C1 segment of cervical spinal cord (tissue), 14 donors: ENCODE measurements at regions not wholly inside any gene's neighbourhood (a gene's known extent, or its start where the extent isn't known, plus 50 kb on each side); places are given as distances from the start of the nearest gene placed in this dataset.
"Not testable (repeated sequence)": the region's sequence is repeated elsewhere in the genome, so short reads cannot be mapped to it uniquely, and the experiment has no call there.

Experiments used
- DNase-seq, 14 donors: peaks; one replicate each; lab custom pipeline; 2025; lab: John Stamatoyannopoulos, UW

DNA sequence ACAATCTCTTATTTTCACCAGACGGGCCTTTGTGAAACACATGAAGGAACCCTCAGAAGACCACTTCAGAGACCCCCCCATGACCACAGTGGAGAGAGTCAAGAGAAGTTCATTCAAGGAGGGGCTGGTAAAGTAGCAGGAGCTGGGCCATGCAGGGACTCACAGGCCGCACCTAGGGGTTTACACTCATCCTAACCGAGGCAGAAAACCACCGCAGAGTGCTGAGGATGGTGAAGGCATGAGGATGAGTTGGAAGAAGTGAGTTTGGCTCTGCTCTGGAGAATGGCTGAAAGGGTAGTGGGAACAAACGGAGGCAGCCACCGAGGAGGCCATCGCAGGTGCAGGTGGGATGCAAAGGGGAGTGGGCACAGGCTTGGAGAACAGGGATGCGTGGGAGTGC is 1046.9 kb downstream of the UQCRFS1 start:
- no peak for DNase-seq

DNA sequence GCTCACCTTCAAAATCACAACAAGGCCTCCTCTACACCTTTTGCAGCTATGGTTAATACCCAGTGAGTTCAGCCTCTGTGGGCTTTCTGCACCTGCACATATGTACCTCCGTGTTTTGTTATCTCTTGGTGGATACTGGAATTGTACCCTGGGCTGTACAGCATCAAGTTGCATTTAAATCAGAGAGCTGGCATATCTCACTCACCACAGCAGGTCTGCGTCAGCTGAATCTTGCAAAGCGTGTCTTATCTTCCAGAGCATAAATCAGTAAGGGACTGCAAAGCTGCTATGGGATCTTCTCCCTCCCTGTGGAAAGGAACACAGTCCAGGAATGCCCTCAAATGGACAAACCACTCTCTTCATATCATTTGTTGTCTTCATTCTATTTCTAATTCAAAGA is 1048.7 kb downstream of the UQCRFS1 start:
- DNase-seq = no peak

DNA sequence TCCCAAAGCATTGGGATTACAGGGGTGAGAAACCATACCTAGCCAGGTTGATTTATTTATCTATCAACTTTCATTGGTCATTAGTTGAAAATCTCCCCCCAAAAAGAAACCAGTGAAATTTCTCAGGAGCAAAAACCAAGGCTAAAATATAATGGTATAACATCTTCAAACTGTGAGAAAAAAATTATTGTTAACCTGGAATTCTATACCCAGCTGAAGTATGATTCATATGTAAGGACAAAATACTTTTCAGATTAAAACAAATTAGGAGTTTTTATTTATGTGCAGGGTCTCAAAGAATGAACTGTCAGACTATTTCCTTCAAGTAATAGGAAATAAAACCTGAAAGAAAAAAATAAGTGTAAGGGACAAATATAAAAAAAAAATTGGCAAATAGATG is 1053.9 kb downstream of the UQCRFS1 start:
- DNase-seq = no peak

DNA sequence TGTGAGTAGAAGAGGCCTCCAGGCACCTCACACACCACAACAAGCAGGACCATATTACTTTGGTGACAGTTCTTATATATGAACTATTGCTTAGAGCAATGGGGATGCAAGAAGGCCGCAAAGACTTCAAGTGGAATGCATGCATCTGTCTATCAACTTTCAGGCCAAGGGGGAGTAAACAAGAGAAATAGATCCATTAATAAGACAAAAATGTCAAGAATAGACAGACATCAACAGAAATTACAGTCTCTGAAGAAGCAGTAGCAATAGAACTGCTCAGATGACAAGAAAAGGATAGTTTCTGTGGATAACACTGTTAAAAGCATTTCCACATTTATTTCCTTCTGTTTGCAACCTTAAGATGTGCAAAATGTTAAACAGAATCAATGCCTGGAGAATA is 1057.7 kb downstream of the UQCRFS1 start:
- DNase-seq = no peak

DNA sequence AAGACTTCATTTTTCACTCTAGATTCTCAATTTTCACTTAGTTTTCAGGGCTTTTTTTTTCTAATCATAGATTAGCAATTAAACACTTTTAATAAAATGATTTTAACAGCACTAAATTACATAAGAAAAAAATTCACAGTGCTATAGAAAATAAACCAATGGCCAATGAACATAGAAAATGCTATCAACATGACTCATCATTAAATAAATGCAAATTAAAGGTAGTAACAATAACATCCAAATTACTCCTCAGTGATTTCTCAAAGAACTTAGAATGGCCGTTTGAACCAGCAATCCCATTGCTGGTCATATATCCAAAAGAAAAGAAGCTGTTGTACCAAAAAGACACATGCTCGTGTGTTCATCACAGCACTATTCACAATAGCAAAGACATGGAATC is 1058.9 kb downstream of the UQCRFS1 start:
- no peak for DNase-seq

DNA sequence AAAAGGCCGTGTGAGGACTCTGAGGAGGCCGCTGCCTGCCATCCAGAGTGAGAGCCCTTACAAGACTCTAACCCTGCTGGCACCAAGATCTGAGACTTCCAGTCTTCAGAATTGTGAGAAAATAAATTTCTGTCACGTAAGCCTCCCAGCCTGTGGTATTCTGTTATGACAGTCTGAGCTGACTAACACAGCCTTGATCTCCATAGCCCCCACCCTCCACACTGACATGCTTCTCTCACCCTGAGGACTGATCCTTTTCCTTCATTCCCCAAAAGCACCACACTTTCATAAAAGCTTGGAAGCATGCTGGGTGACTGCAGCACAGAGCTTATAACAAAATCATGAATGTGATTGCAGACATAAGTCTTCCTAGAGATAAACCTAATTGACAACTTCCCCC is 1059.8 kb downstream of the UQCRFS1 start:
- DNase-seq = no peak

DNA sequence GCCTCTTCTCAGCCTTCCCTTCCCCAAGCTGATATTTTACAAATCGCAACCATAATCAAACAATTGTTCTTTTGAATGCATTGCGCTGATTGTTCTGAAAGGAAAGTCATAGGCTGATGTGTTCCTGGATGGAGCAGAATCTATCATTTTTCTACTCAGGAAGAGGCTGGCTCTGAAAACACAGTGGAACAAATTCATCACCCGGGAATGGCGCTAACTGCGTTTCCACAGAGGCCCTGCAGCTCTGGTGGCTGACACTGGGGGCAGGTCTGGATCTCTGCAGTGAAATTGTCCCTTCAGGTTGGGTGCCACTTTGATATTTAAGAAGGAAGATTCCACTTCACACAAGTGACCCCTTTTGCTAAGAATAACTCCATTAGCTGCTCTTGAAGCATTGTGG is 1060.8 kb downstream of the UQCRFS1 start:
- DNase-seq = peak in 1 of 14 donors; percentile 1

DNA sequence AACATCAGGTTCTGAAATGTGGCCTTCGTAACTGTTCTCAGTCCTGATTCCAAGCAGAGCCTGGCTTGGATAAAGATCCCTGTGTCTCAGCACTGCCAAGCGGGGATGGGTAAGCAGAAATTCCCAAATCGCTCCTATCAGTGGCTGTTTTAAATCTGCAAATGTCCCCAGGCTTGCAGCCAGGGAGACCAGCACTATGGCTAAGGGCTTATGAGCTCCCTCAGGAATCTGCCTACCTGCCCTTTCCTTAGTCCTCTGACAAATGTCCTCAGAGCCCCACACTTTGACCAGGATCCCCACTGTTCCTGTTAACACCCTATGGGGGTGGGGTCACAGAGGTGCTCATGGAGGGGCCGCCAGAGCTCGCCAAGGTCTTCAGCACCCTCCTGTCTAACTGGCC is 1062.8 kb downstream of the UQCRFS1 start:
- DNase-seq = no peak

DNA sequence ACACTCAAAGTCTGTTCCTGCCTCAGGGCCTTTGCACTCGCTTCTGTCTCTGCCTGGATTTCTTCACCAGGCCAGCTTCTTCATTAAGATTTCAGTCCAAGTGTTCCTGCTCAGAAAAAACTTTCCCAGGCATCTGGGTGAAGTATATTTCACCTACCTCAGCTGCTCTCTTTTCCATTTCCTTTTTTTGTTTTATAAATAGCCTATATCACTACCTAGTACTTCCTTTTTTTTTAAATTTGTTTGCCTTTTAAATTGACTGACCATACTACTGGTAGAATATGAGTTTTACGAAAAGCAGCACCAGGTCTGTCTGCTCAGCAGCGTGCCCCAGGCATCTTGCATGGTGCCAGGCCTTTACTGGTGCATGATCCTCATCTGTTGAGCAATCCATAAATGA is 1064.4 kb downstream of the UQCRFS1 start:
- no peak for DNase-seq

DNA sequence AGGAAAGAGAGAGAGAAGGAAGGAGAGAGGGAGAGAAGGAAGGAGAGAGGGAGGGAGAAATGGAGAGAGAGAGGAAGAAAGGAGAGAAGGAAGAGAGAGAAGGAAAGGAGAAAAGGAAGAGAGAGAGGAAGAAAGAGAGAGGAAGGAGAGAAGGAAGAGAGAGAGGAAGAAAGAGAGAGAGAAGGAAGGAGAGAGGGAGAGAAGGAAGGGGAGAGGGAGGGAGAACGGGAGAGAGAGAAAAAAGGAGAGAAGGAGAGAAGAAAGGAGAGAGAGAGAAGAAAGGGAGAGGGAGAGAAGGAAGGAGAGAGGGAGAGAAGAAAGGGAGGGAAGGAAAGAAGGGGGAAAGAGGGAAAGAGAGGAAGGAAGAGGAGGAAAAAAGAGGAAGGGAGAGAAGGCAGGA is 1070.7 kb downstream of the UQCRFS1 start:
- DNase-seq = no peak

DNA sequence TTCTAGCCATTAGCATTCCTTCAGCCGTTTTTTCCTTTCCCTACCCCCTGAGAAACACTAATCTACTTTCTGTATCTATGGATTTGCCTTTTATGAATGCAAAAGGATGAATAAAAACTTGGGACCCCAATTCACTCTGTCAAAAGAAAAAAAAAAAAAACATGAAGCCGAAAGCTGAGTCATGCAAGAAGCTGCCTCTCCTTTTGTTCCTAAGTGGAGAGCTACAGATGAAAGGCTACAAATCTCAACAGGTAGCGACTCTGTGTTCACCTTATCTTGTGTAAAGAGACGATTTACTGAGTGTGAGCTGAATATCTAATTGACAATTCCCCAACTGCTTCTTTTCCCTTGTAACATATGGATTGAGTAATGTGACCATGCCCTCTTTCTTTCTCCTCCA is 1072.8 kb downstream of the UQCRFS1 start:
- no peak for DNase-seq

DNA sequence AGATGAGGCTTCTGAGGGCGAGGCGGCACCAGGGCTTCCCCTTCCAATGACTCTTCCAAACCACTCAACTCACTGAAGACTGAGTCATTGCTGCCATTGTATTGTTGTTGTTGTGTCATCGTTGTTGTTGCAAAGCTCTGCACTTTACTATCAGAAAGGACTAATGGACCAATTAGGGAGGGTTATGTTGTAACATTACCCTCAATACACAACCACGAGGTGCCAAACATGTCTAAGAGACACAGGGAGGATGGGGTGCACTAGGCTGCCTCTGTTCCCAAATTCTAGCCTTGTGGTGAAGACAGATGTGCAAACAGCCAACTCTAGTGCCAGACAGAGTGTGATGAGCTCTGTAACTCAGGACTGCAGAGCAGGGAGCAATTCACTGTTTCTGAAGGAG is 1075.2 kb downstream of the UQCRFS1 start:
- no peak for DNase-seq

DNA sequence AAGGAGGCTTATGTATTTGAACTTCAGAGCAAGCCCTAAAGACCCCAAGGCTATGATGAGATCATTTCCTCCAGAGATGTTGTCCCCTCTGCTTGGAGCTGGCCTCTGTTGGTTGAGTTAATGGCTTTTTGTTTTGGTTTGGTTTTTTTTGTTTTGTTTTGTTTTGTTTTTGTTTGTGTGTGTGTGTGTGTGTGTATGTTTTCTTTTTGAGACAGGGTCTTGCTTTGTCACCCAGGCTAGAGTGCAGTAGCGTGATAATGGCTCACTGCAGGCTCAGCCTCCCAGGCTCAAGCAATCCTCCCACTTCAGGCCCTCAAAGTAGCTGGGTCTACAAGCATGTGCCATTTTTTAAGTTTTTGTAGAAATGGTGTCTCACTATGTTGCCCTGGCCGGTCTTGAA is 1076.2 kb downstream of the UQCRFS1 start:
- DNase-seq = no peak

DNA sequence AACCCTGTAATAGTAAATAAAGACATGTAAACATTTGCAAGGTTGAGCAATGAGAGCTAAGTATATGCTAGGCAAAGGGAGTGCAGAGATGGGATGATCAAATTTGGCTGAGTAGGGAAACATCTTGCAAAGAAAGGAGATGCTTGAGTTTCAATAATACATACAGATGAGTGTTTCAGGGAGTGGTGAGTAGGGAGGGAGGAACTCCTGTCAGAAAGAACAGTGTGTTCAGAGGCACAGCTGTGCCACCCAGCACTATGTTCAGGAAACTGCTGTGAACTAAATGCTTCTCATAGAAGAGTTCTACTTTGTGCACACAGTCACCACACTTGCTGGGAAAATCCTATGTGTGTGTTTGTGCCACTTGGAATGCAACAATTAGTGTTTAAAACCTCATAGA is 1077.1 kb downstream of the UQCRFS1 start:
- no peak for DNase-seq

DNA sequence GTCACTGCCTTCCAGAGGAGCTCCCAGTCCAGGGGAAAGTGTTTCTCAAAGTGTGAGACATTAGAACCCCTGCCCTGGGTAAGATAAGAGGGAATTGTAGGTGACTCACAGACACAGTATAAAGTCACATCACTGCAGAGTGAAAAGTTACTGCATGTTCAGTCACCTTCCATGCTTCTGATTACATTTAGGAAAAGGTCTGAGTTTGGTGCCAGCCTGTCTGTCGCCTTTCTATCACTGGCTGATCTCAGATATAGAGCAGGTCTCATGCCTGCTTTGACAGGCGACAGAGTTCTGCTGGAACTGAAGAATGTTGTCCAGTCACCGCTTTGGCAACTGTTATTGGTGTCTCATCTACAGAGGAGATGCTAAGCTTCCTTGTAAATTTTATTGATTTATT is 1078.6 kb downstream of the UQCRFS1 start:
- no peak for DNase-seq

DNA sequence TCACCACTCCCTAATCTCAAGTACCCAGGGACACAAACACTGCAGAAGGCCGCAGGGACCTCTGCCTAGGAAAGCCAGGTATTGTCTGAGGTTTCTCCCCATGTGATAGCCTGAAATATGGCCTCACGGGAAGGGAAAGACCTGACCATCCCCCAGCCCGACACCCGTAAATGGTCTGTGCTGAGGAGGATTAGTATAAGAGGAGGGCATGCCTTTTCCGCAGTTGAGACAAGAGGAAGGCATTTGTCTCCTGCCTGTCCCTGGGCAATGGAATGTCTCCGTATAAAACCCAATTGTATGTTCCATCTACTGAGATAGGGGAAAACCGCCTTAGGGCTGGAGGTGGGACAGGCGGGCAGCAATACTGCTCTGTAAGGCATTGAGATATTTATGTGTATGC is 1082.1 kb downstream of the UQCRFS1 start:
- not testable (repeated sequence) for DNase-seq

DNA sequence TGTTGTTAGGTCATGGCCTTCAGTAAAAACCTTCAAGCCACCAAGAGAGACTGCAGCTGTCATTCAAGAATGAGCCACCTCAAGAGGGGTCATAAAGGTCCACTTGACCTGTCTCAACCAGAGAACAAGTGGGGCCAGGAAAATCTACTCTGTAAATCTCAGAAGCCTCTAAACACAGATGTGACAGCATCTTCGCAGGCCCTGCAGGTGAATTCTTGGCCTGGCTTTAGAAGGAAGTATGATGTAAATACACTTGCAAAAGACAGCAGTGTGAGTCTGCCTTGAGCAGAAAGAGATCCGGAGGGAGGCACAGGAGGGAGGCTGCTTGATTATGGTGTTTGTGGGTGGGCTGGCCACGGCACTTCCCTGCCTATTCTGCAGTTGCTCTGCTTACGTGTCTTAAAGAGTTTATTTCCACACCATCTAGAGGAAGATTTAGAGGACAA is 1082.9 kb downstream of the UQCRFS1 start:
- no peak for DNase-seq

DNA sequence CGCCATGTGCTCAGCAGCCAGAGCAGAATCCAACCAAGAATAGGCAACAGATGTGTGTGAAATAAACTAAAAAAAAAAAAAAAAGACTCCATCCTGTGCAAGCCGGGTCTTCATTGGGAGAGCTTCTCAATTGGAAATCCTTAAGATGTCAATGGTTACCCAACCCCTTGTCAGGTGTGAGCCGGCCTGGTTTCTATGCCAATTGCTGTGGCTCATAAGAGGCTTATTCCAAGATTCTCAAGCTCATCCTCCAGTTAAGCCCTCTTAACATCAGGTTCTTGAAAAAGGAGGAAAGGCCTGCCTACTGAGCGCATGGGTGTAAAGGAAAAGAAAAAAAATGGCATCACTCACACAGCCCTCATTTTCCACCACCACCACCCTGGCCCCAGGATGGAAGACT is 1084.6 kb downstream of the UQCRFS1 start:
- DNase-seq = no peak

DNA sequence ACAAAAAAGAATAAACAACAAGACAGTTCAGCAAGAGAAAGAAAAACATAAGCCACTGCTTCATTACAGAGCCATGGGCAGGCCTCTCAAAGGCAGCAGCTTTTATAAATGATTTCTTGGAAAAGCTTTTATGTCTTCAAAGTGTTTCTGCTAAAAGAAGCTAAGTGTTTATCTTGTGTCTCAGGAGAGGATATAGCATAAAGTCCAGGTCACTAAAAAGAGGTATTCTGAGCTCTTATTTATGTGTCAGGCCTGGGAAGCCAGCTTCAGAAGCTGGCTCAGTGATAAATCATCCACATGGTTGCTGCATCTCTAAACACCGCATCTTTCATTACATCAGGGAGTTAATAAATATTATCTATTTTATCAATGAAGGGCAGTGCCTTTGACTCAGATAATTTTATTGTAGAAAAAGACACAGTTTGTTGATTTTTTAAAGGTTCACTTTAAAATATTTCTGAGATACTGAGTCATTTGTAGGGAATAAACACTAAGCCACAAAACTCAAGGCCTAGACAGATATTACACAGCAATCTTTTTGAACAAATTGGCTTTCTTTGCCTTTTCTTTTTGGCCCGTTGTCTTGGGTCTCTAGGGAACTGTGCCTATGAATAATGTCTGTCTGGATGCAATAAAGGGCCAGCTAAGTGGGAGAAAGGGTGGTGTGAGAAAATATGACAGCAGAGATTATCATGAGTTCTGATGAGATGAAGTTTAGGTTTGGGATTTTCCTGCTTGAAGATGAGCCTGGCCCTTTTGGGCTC is 1086.6 kb downstream of the UQCRFS1 start:
- DNase-seq = no peak

DNA sequence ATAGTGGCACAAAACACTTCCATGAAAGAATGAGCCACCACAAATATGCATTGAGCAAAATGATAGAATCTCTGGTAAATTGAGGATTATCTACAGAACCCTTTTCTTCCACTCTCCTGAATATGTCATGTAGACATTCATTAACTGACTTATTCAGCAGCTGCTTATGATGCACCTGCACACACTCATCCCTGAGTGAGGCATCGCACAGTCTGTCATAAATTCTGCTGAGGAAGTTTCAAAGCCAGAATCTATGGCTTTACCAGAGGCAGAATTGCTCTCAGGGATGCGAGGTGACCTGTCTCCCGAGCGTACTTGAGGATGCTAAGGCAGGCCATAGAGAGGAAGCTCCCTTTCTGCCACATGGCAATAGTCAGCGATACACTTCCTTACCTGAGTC is 1090.2 kb downstream of the UQCRFS1 start:
- no peak for DNase-seq

DNA sequence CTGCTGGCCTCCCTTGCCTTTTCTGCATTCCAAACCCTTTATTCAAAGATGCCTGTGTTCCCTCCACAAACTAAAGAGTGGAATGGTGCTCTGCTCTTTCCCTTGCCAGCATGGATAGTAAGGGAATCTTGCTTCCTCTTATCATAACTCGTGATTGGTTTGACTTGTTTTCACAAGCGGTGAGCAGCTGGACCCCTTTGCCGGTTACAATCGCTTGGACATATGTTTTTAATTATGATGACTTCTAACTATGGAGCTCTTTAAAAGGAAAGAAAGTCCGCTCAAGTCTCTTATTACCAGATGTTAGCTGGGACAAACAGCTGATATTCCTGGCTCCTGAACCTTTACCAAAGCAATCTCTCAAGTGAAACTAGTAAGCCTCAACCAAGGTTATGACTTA is 1094.7 kb downstream of the UQCRFS1 start:
- no peak for DNase-seq

DNA sequence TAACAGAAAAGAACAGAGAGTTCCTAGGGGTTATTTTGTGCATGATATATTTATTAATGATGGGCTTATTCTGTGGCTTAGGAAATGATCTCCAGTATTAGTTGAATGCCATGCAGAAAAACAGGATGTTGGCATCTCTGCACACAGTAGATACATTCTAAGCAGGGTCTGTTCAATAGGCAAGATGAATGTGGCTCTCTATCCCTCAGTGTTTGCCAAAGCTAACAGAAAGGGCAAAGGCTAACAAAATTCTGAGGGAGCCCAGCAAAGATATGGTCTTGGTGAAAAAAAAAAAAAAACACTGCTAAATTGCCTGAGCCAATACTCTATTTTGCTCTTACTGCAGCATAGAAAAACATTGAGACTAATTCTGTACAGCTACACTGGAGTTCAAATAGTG is 1095.8 kb downstream of the UQCRFS1 start:
- DNase-seq = no peak

DNA sequence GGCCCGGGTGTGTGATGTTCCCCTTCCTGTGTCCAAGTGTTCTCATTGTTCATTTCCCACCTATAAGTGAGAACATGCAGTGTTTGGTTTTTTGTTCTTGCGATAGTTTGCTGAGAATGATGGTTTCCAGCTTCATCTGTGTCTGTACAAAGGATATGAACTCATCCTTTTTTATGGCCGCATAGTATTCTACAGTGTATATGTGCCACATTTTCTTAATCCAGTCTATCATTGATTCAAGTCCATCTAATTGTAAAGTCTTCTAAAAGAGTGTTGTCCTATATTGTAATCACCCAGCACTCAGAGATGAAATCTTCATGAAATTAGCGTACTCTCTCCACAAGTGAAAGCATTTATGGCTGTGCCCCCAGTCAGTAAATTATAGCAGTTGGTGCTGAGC is 1096.6 kb downstream of the UQCRFS1 start:
- not testable (repeated sequence) for DNase-seq

DNA sequence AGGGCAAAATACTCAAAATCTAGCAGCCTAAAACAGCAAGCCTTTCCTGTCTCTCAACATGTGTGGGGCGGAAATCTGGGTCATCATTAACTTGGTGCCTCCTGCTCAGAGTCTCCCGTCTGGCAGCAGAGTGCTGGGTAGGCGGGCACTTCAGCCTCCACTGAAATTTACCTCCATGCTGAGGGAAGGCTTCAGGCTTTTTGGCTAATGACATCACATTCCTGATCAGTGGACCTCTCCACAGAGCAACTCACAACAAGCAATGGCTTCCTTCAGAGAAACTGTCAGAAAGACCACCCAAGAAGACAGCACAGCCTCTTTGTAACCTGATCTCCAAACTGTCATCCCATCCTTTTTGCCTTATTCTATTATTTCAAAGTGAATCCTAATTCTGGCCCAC is 1109.0 kb downstream of the UQCRFS1 start:
- DNase-seq = no peak
